B cell (primary cell): ENCODE measurements at regions not wholly inside any gene's neighbourhood (a gene's known extent, or its start where the extent isn't known, plus 50 kb on each side); places are given as distances from the start of the nearest gene placed in this dataset.

ENCODE experiments used
- ATAC-seq: fragments of 200-7000 bp; cut with Tn5 transposase; one replicate; pipeline ENCODE4 v1.10.0; 2021; ENCODE audit warnings: low read depth, mild to moderate bottlenecking, moderate number of reproducible peaks, moderate library complexity
- CTCF ChIA-PET: fragments of 350-600 bp; sonication (Branson Sonifier 250); formaldehyde crosslinking; loops from one replicate; lab custom pipeline; 2021; ENCODE audit warnings: antibody characterized with exemption, inconsistent platforms; lab: Charles Lee
- POLR2A ChIA-PET: fragments of 350-600 bp; sonication (Branson Sonifier 250); formaldehyde crosslinking; loops from one replicate; lab custom pipeline; 2021; ENCODE audit warnings: antibody characterized with exemption; lab: Charles Lee
- DNase-seq: peaks from one replicate; pipeline ENCODE4 v3.0.0; 2013
- H2AFZ ChIP-seq: 2 replicates; pipeline ENCODE4 v1.6.1; 2012; ENCODE audit warnings: mild to moderate bottlenecking, low read depth, low read length; ENCODE audit not compliant: insufficient read depth, poor library complexity, severe bottlenecking
- H3K27ac ChIP-seq, 2 donors: 1 replicate in 1 of 2; 2 replicates in 1 of 2; pipeline ENCODE4 v1.5.1; 2012 to 2013; ENCODE audit warnings: low read length in 2 of 2, mild to moderate bottlenecking in 2 of 2, moderate library complexity in 1 of 2
- H3K27me3 ChIP-seq, 4 experiments: fragments of 200-600 bp in 1 of 4; sonication (generic) in 1 of 4; replicated peaks in 1 of 4; 1 replicate in 2 of 4; 2 replicates in 2 of 4; pipeline versions ENCODE4 v1.6.1 to v1.7.0; 2013 to 2016; ENCODE audit warnings: low read length in 3 of 4, mild to moderate bottlenecking in 2 of 4, mixed read lengths in 1 of 4, moderate library complexity in 1 of 4; ENCODE audit not compliant: insufficient read depth in 4 of 4, control insufficient read depth in 3 of 4; ENCODE audit errors: control extremely low read depth in 1 of 4
- H3K36me3 ChIP-seq, 2 experiments: replicated peaks in 1 of 2; 1 replicate in 1 of 2; 2 replicates in 1 of 2; pipeline versions ENCODE4 v1.6.1 to v1.7.1; 2013; ENCODE audit warnings: low read length in 1 of 2; ENCODE audit not compliant: insufficient read depth in 2 of 2, control insufficient read depth in 1 of 2; ENCODE audit errors: control extremely low read depth in 1 of 2, extremely low read depth in 1 of 2
- H3K4me1 ChIP-seq, 2 donors: fragments of 200-600 bp in 1 of 2; sonication (generic) in 1 of 2; 1 replicate in 1 of 2; 2 replicates in 1 of 2; pipeline versions ENCODE4 v1.5.1 to v1.6.1; 2013 to 2017; ENCODE audit warnings: low read length in 2 of 2; ENCODE audit not compliant: control insufficient read depth in 2 of 2, insufficient read depth in 2 of 2
- H3K4me2 ChIP-seq: replicated peaks from 2 replicates; pipeline ENCODE3; 2012; ENCODE audit warnings: mild to moderate bottlenecking, low read depth, low read length; ENCODE audit not compliant: poor library complexity, severe bottlenecking
- H3K4me3 ChIP-seq, 5 experiments: fragments of 200-600 bp in 1 of 5; sonication (generic) in 1 of 5; 1 replicate in 3 of 5; 2 replicates in 2 of 5; pipeline versions ENCODE4 v1.5.1 to v1.7.0; 2011 to 2016; ENCODE audit warnings: low read length in 4 of 5, mild to moderate bottlenecking in 4 of 5, low read depth in 2 of 5, control low read depth in 1 of 5, moderate library complexity in 1 of 5; ENCODE audit not compliant: insufficient read depth in 1 of 5; ENCODE audit errors: control extremely low read depth in 1 of 5, extremely low read depth in 1 of 5
- H3K79me2 ChIP-seq: fragments of 200-600 bp; sonication (generic); one replicate; pipeline ENCODE4 v1.6.0; 2016; ENCODE audit warnings: low read length; ENCODE audit not compliant: control insufficient read depth, insufficient read depth
- H3K9ac ChIP-seq: fragments of 200-600 bp; sonication (generic); 2 replicates; pipeline ENCODE4 v1.6.1; 2017; ENCODE audit warnings: mild to moderate bottlenecking, low read length, moderate library complexity
- H3K9me3 ChIP-seq, 3 donors: one replicate each; pipeline versions ENCODE4 v1.6.1 to v1.7.1; 2013; ENCODE audit warnings: low read length in 2 of 3; ENCODE audit not compliant: control insufficient read depth in 2 of 3, insufficient read depth in 1 of 3; ENCODE audit errors: control extremely low read depth in 1 of 3
- H4K20me1 ChIP-seq: 2 replicates; pipeline ENCODE4 v1.6.0; 2012; ENCODE audit warnings: mild to moderate bottlenecking, low read length; ENCODE audit not compliant: insufficient read depth, control insufficient read depth, poor library complexity, severe bottlenecking
- H3K27ac Mint-ChIP-seq: one replicate; pipeline ENCODE4 v1.8.0; 2021; ENCODE audit warnings: mixed read lengths
- H3K27me3 Mint-ChIP-seq: one replicate; pipeline ENCODE4 v1.8.0; 2021; ENCODE audit warnings: mixed read lengths
- H3K4me1 Mint-ChIP-seq: one replicate; pipeline ENCODE4 v1.8.0; 2021; ENCODE audit warnings: mixed read lengths
- H3K4me3 Mint-ChIP-seq: one replicate; pipeline ENCODE4 v1.8.0; 2021; ENCODE audit warnings: mixed read lengths
- H3K9me3 Mint-ChIP-seq: one replicate; pipeline ENCODE4 v1.8.0; 2022; ENCODE audit warnings: mixed read lengths; ENCODE audit not compliant: insufficient read depth
- CTCF ChIP-seq: fragments of 200-600 bp; IDR thresholded peaks from one replicate; pipeline ENCODE4 v1.8.0; 2022; ENCODE audit warnings: antibody characterized with exemption, mild to moderate bottlenecking
- EZH2 ChIP-seq: IDR thresholded peaks from 2 replicates; pipeline ENCODE4 v1.6.1; 2012; ENCODE audit warnings: borderline replicate concordance, low read depth, mild to moderate bottlenecking, moderate library complexity, low read length; ENCODE audit not compliant: insufficient read depth, poor library complexity, severe bottlenecking
- WGBS: methylation state at CpG from one replicate; pipeline ENCODE4 v1.1.5; 2013; ENCODE audit warnings: missing lambda C conversion rate; ENCODE audit not compliant: insufficient coverage; 5-methylcytosine and 5-hydroxymethylcytosine counted together
- intact Hi-C: fragments of 100-400 bp; cut with micrococcal nuclease; formaldehyde crosslinking; loops from one replicate; pipeline ENCODE4 v1.10.0; 2022

- ATAC-seq (no peak), DNase-seq (no peak)
- intact Hi-C loops: loop anchor here (10.0 kb wide), 1 partner anchor 64 kb away; no protein-coding TSS in a partner anchor
- POLR2A ChIA-PET: no interaction called here
- Histone ChIP-seq H2AFZ (no peak overlapping the region), H3K79me2 (no peaks in the 10 kb centered on the region), H4K20me1 (no peaks in the 10 kb centered on the region), H3K9ac (no peak overlapping the region), H3K36me3 (no peaks in the 10 kb centered on the region), H3K27ac (no peak overlapping the region), H3K27me3 (no peaks in the 10 kb centered on the region), H3K9me3 (no peaks in the 10 kb centered on the region), H3K4me3 (no peak overlapping the region), H3K4me2 (no peak overlapping the region), H3K4me1 (no peaks in the 10 kb centered on the region)
- CTCF ChIA-PET: interaction anchor here (0.7 kb wide), 1 partner anchor 843 kb away, joined by 4 read pairs; no protein-coding TSS in a partner anchor
- WGBS: no CpG with 5 or more reads among the region's 9 CpGs
- H3K4me1 Mint-ChIP-seq: peaks cover 3% of the 10 kb centered on the region
- no peak overlapping the region for H3K27ac Mint-ChIP-seq
- TF ChIP-seq EZH2 (no peak), CTCF (no peak)
- H3K27me3 Mint-ChIP-seq: no peaks in the 10 kb centered on the region
- no peaks in the 10 kb centered on the region for H3K9me3 Mint-ChIP-seq
- no peak overlapping the region for H3K4me3 Mint-ChIP-seq
These were observed 618.7 kb downstream of the TLE1 start for GRCh38 chr9:81070689-81071088.

GRCh38 chr9:81069923-81070322, 619.4 kb downstream of the TLE1 start:
- Histone ChIP-seq H3K27me3 (no peaks in the 10 kb centered on the region), H3K4me1 (no peaks in the 10 kb centered on the region), H3K4me3 (no peak overlapping the region), H4K20me1 (no peaks in the 10 kb centered on the region), H3K9ac (no peak overlapping the region), H3K4me2 (no peak overlapping the region), H3K27ac (no peak overlapping the region), H2AFZ (no peak overlapping the region), H3K36me3 (no peaks in the 10 kb centered on the region), H3K9me3 (peaks cover 0 to under 1% (median 0%) of the 10 kb centered on the region in 3 donors), H3K79me2 (no peaks in the 10 kb centered on the region)
- DNase-seq (no peak), ATAC-seq (no peak)
- WGBS: 96% methylated on average over 4 of the region's 4 CpGs
- no peaks in the 10 kb centered on the region for H3K27me3 Mint-ChIP-seq
- no peak overlapping the region for H3K4me3 Mint-ChIP-seq
- H3K9me3 Mint-ChIP-seq: no peaks in the 10 kb centered on the region
- peaks cover 3% of the 10 kb centered on the region for H3K4me1 Mint-ChIP-seq
- intact Hi-C loops: loop anchor here (10.0 kb wide), 1 partner anchor 65 kb away; no protein-coding TSS in a partner anchor
- ChIA-PET POLR2A (no interaction called here), CTCF (no interaction called here)
- TF ChIP-seq EZH2 (no peak), CTCF (no peak)
- no peak overlapping the region for H3K27ac Mint-ChIP-seq
